Ascending aorta (tissue), 2 donors: ENCODE measurements at regions not wholly inside any gene's neighbourhood (a gene's known extent, or its start where the extent isn't known, plus 50 kb on each side); places are given as distances from the start of the nearest gene placed in this dataset.

ENCODE experiments used
- DNase-seq, 2 donors: peaks; one replicate each; pipeline ENCODE4 v3.0.0-alpha.2; 2019; ENCODE audit warnings: low spot score in 2 of 2
- H3K27ac ChIP-seq, 2 donors: fragments of 200-600 bp; sonication (generic); one replicate each; pipeline ENCODE4 v1.5.1; 2016 to 2017; ENCODE audit warnings: mild to moderate bottlenecking in 1 of 2
- H3K27me3 ChIP-seq: fragments of 200-600 bp; sonication (generic); one replicate; pipeline ENCODE4 v1.5.1; 2017
- H3K36me3 ChIP-seq, 2 donors: fragments of 200-600 bp; sonication (generic); one replicate each; pipeline ENCODE4 v1.5.1; 2016
- H3K4me1 ChIP-seq, 2 donors: fragments of 200-600 bp; sonication (generic); one replicate each; pipeline ENCODE4 v1.5.1; 2016 to 2017; ENCODE audit warnings: mild to moderate bottlenecking in 1 of 2
- H3K4me3 ChIP-seq, 2 donors: fragments of 200-600 bp; sonication (generic); one replicate each; pipeline ENCODE4 v1.5.1; 2016 to 2017; ENCODE audit warnings: mild to moderate bottlenecking in 1 of 2
- H3K9me3 ChIP-seq, 2 donors: fragments of 200-600 bp; sonication (generic); one replicate each; pipeline ENCODE4 v1.5.1; 2016
- CTCF ChIP-seq, 3 experiments: fragments of 200-600 bp in 2 of 3; fragments of 450-650 bp in 1 of 3; sonication (generic) in 2 of 3; IDR thresholded peaks; one replicate each; pipeline ENCODE4 v1.5.1; 2016 to 2019; ENCODE audit warnings: antibody characterized with exemption in 3 of 3, mild to moderate bottlenecking in 1 of 3, moderate library complexity in 1 of 3
- intact Hi-C: fragments of 100-400 bp; cut with DNase I; formaldehyde crosslinking; loops from one replicate; pipeline ENCODE4 v1.15.1; 2023

GRCh38 chr6:11297376-11297729 lies 64.9 kb upstream of the NEDD9 start:
- H3K36me3 ChIP-seq, result no peaks in the 10 kb centered on the region
- no peak overlapping the region for H3K4me3 ChIP-seq
- no peak overlapping the region for H3K27ac ChIP-seq
- H3K4me1 ChIP-seq, result no peaks in the 10 kb centered on the region
- TF ChIP-seq CTCF (IDR thresholded peaks at IDR 0.05), result no peak
- H3K9me3 ChIP-seq, result peaks cover 0 to 6% of the 10 kb centered on the region in 2 donors
- DNase-seq, result no peak
- intact Hi-C loops, result no loop called here
- no peaks in the 10 kb centered on the region for H3K27me3 ChIP-seq

- no peak overlapping the region for H3K27ac ChIP-seq
These were observed 64.2 kb upstream of the NEDD9 start for GRCh38 chr6:11296449-11297375.

GRCh38 chr6:11295969-11296368 lies 63.5 kb upstream of the NEDD9 start:
- H3K27me3 ChIP-seq, result no peaks in the 10 kb centered on the region
- no peaks in the 10 kb centered on the region for H3K36me3 ChIP-seq
- peaks cover 0 to 3% of the 10 kb centered on the region in 2 donors for H3K9me3 ChIP-seq
- no peak for TF ChIP-seq CTCF (IDR thresholded peaks at IDR 0.05)
- H3K4me3 ChIP-seq, result no peak overlapping the region
- H3K27ac ChIP-seq, result no peak overlapping the region
- intact Hi-C loops, result no loop called here
- no peaks in the 10 kb centered on the region for H3K4me1 ChIP-seq
- no peak for DNase-seq

More at GRCh38 chr6:11296449-11297375, 64.2 kb upstream of the NEDD9 start:
- Histone ChIP-seq H3K27me3 (no peaks in the 10 kb centered on the region), H3K4me1 (no peaks in the 10 kb centered on the region), H3K4me3 (no peak overlapping the region), H3K9me3 (peaks cover 0 to 6% of the 10 kb centered on the region in 2 donors), H3K36me3 (no peaks in the 10 kb centered on the region)
- intact Hi-C loops, result no loop called here
- TF ChIP-seq CTCF (IDR thresholded peaks at IDR 0.05), result no peak
- DNase-seq, result no peak

- TF ChIP-seq CTCF (IDR thresholded peaks at IDR 0.05), result no peak
- intact Hi-C loops, result no loop called here
- Histone ChIP-seq H3K4me1 (no peaks in the 10 kb centered on the region), H3K4me3 (no peak overlapping the region), H3K36me3 (no peaks in the 10 kb centered on the region), H3K9me3 (no peaks in the 10 kb centered on the region), H3K27me3 (no peaks in the 10 kb centered on the region), H3K27ac (no peak overlapping the region)
- no peak for DNase-seq
These were observed 61.8 kb upstream of the NEDD9 start for GRCh38 chr6:11294228-11294627.

GRCh38 chr6:11292594-11293236 lies 60.2 kb upstream of the NEDD9 start:
- TF ChIP-seq CTCF (IDR thresholded peaks at IDR 0.05), result no peak
- Histone ChIP-seq H3K4me1 (no peaks in the 10 kb centered on the region), H3K36me3 (no peaks in the 10 kb centered on the region), H3K27me3 (no peaks in the 10 kb centered on the region), H3K4me3 (no peak overlapping the region), H3K9me3 (no peaks in the 10 kb centered on the region), H3K27ac (no peak overlapping the region)
- DNase-seq, result no peak
- intact Hi-C loops, result no loop called here
